Panc1 (cell line): ENCODE measurements at regions not wholly inside any gene's neighbourhood (a gene's known extent, or its start where the extent isn't known, plus 50 kb on each side); places are given as distances from the start of the nearest gene placed in this dataset.

ENCODE experiments used
- SIN3A ChIP-seq: IDR thresholded peaks from 2 replicates; pipeline ENCODE4 v1.6.1; 2012; ENCODE audit warnings: low read depth, mild to moderate bottlenecking, low read length, moderate library complexity, borderline replicate concordance; ENCODE audit not compliant: insufficient read depth
- TF ChIP-seq, protein P1 (sequence below): fragments of 450-650 bp; IDR thresholded peaks from 2 replicates; pipeline ENCODE4 v1.5.1; 2017; ENCODE audit warnings: mild to moderate bottlenecking

GRCh38 chr13:88377852-88378251 is 706.7 kb downstream of the SLITRK5 start:
- TF ChIP-seq, protein P1, sequence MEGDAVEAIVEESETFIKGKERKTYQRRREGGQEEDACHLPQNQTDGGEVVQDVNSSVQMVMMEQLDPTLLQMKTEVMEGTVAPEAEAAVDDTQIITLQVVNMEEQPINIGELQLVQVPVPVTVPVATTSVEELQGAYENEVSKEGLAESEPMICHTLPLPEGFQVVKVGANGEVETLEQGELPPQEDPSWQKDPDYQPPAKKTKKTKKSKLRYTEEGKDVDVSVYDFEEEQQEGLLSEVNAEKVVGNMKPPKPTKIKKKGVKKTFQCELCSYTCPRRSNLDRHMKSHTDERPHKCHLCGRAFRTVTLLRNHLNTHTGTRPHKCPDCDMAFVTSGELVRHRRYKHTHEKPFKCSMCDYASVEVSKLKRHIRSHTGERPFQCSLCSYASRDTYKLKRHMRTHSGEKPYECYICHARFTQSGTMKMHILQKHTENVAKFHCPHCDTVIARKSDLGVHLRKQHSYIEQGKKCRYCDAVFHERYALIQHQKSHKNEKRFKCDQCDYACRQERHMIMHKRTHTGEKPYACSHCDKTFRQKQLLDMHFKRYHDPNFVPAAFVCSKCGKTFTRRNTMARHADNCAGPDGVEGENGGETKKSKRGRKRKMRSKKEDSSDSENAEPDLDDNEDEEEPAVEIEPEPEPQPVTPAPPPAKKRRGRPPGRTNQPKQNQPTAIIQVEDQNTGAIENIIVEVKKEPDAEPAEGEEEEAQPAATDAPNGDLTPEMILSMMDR, result no peak
- no peak for TF ChIP-seq SIN3A
